Stomach smooth muscle (tissue), 2 donors: ENCODE measurements at regions not wholly inside any gene's neighbourhood (a gene's known extent, or its start where the extent isn't known, plus 50 kb on each side); places are given as distances from the start of the nearest gene placed in this dataset.
"Not testable (repeated sequence)": the region's sequence is repeated elsewhere in the genome, so short reads cannot be mapped to it uniquely, and the experiment has no call there.

ENCODE experiments used
- H3K27ac ChIP-seq: one replicate; pipeline ENCODE4 v1.7.0; 2013; ENCODE audit warnings: mild to moderate bottlenecking, low read length, inconsistent platforms
- H3K27me3 ChIP-seq, 2 donors: one replicate each; pipeline ENCODE4 v1.7.0; 2013; ENCODE audit warnings: low read length in 2 of 2; ENCODE audit not compliant: insufficient read depth in 2 of 2, control insufficient read depth in 1 of 2
- H3K36me3 ChIP-seq, 2 donors: one replicate each; pipeline ENCODE4 v1.7.0; 2013; ENCODE audit warnings: low read length in 2 of 2; ENCODE audit not compliant: control insufficient read depth in 2 of 2, insufficient read depth in 2 of 2
- H3K4me1 ChIP-seq: one replicate; pipeline ENCODE4 v1.7.0; 2013; ENCODE audit warnings: low read length; ENCODE audit not compliant: control insufficient read depth, insufficient read depth
- H3K4me3 ChIP-seq, 2 donors: one replicate each; pipeline ENCODE4 v1.7.0; 2013; ENCODE audit warnings: low read length in 2 of 2
- H3K9ac ChIP-seq, 2 donors: one replicate each; pipeline ENCODE4 v1.7.0; 2013; ENCODE audit warnings: low read length in 2 of 2, mild to moderate bottlenecking in 1 of 2
- H3K9me3 ChIP-seq, 2 donors: one replicate each; pipeline ENCODE4 v1.7.0; 2013; ENCODE audit warnings: low read length in 2 of 2; ENCODE audit not compliant: control insufficient read depth in 2 of 2
- donor health status: healthy.
- donor health status: Pancreatic carcinoma.

GRCh38 chr2:106258859-106259258 lies 64.8 kb upstream of the UXS1 start:
- not testable (repeated sequence) for H3K27me3 ChIP-seq, H3K27ac ChIP-seq, H3K9ac ChIP-seq

GRCh38 chr2:106257830-106258229 lies 63.7 kb upstream of the UXS1 start:
- H3K4me1 ChIP-seq, result no peaks in the 10 kb centered on the region
- no peaks in the 10 kb centered on the region for H3K27me3 ChIP-seq
- no peaks in the 10 kb centered on the region for H3K9me3 ChIP-seq
- H3K27ac ChIP-seq, result no peak overlapping the region
- H3K9ac ChIP-seq, result no peak overlapping the region
- no peaks in the 10 kb centered on the region for H3K36me3 ChIP-seq
- H3K4me3 ChIP-seq, result no peak overlapping the region

More at GRCh38 chr2:106258859-106259258, 64.8 kb upstream of the UXS1 start:
- H3K9me3 ChIP-seq, H3K4me1 ChIP-seq, H3K4me3 ChIP-seq, H3K36me3 ChIP-seq: not testable (repeated sequence)

GRCh38 chr2:106257135-106257534 lies 63.0 kb upstream of the UXS1 start:
- Histone ChIP-seq H3K9me3 (no peaks in the 10 kb centered on the region), H3K27ac (no peak overlapping the region), H3K9ac (no peak overlapping the region), H3K4me3 (no peak overlapping the region), H3K27me3 (no peaks in the 10 kb centered on the region), H3K36me3 (no peaks in the 10 kb centered on the region), H3K4me1 (no peaks in the 10 kb centered on the region)

GRCh38 chr2:106249157-106249828 lies 55.2 kb upstream of the UXS1 start:
- H3K27ac ChIP-seq, H3K27me3 ChIP-seq, H3K9me3 ChIP-seq, H3K4me1 ChIP-seq, H3K9ac ChIP-seq, H3K4me3 ChIP-seq, H3K36me3 ChIP-seq: not testable (repeated sequence)

GRCh38 chr2:106248548-106249151 lies 54.5 kb upstream of the UXS1 start:
- not testable (repeated sequence) for H3K9me3 ChIP-seq, H3K27me3 ChIP-seq, H3K4me1 ChIP-seq, H3K36me3 ChIP-seq, H3K27ac ChIP-seq, H3K9ac ChIP-seq, H3K4me3 ChIP-seq
